Fibroblast of villous mesenchyme (primary cell): ENCODE measurements at regions not wholly inside any gene's neighbourhood (a gene's known extent, or its start where the extent isn't known, plus 50 kb on each side); places are given as distances from the start of the nearest gene placed in this dataset.

ENCODE experiments used
- DNase-seq: peaks from one replicate; pipeline ENCODE4 v3.0.0-alpha.2; 2010; ENCODE audit warnings: low read depth
- H3K4me3 ChIP-seq: 2 replicates; pipeline ENCODE4 v1.5.1; 2011; ENCODE audit warnings: low read depth, mild to moderate bottlenecking, low read length
- CTCF ChIP-seq: IDR thresholded peaks from 2 replicates; pipeline ENCODE4 v1.5.1; 2012; ENCODE audit warnings: low read depth, mild to moderate bottlenecking, low read length; ENCODE audit not compliant: insufficient read depth

GRCh38 chr9:105158898-105159297 lies 85.6 kb upstream of the SLC44A1 start:
- TF ChIP-seq CTCF: no peak
- no peak overlapping the region for H3K4me3 ChIP-seq
- DNase-seq: no peak

GRCh38 chr9:105168870-105169319 lies 75.6 kb upstream of the SLC44A1 start:
- no peak overlapping the region for H3K4me3 ChIP-seq
- no peak for TF ChIP-seq CTCF
- DNase-seq: no peak

- no peak for TF ChIP-seq CTCF
- DNase-seq: no peak
Observed at GRCh38 chr9:105171076-105171475, 73.4 kb upstream of the SLC44A1 start.

GRCh38 chr9:105171589-105171988 lies 72.9 kb upstream of the SLC44A1 start:
- DNase-seq: no peak
- TF ChIP-seq CTCF: no peak
- H3K4me3 ChIP-seq: no peak overlapping the region

More at GRCh38 chr9:105171076-105171475, 73.4 kb upstream of the SLC44A1 start:
- no peak overlapping the region for H3K4me3 ChIP-seq

- no peak for DNase-seq
- H3K4me3 ChIP-seq: no peak overlapping the region
- no peak for TF ChIP-seq CTCF
Observed at GRCh38 chr9:105172436-105172835, 72.0 kb upstream of the SLC44A1 start.

GRCh38 chr9:105173306-105173705 lies 71.1 kb upstream of the SLC44A1 start:
- no peak for TF ChIP-seq CTCF
- no peak for DNase-seq
- no peak overlapping the region for H3K4me3 ChIP-seq

- TF ChIP-seq CTCF: no peak
- H3K4me3 ChIP-seq: no peak overlapping the region
- DNase-seq: no peak
Observed at GRCh38 chr9:105173826-105174225, 70.6 kb upstream of the SLC44A1 start.
